Activated naive CD8-positive, alpha-beta T cell treated with anti-CD3 and anti-CD28 coated beads, Interleukin-2, amount 50 U/mL, for 16 hours (primary cell): ENCODE measurements at regions not wholly inside any gene's neighbourhood (a gene's known extent, or its start where the extent isn't known, plus 50 kb on each side); places are given as distances from the start of the nearest gene placed in this dataset.

Experiments used
- DNase-seq: peaks from one replicate; pipeline ENCODE4 v3.0.0-alpha.2; 2020; ENCODE audit warnings: low read depth, low spot score

DNA sequence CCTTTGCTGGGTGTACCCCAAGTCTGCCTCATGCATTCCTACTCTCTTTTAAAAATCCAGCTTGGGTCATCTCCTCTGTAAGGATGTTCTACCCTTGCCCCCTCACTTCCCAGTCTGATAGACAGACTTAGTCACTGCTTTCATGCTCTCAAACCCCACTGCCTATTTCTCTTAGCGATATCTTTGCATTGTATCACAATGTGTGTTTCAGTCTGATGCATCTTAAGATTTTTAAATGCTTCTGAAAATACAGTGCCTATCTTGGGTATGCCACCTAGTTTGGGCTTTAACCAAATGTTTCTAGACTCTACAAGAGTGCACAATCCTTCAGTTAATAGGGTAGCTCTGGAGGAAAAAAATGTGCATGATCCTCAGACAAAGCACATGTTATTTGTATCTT, 97.8 kb downstream of the SNX18 start:
- DNase-seq: no peak

DNA sequence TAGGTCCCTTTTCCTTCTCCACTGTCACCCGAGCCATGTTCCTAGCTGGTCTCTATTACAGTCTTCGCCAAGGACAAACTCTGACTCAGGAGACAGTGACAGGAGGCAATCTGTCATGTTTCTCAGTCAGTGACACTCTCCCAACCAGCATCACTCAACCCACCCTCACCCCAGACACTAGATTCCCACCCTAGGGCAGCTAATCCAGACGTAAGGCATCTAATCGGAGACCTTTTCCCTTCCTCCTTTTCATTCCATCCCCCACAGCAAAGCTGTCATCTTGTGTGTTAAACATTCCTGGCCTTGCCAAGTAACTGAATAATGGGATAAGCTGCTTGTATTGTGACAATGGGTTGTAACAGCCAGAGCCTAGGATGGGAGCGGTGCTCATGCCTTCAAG, 95.2 kb downstream of the SNX18 start:
- DNase-seq: no peak

DNA sequence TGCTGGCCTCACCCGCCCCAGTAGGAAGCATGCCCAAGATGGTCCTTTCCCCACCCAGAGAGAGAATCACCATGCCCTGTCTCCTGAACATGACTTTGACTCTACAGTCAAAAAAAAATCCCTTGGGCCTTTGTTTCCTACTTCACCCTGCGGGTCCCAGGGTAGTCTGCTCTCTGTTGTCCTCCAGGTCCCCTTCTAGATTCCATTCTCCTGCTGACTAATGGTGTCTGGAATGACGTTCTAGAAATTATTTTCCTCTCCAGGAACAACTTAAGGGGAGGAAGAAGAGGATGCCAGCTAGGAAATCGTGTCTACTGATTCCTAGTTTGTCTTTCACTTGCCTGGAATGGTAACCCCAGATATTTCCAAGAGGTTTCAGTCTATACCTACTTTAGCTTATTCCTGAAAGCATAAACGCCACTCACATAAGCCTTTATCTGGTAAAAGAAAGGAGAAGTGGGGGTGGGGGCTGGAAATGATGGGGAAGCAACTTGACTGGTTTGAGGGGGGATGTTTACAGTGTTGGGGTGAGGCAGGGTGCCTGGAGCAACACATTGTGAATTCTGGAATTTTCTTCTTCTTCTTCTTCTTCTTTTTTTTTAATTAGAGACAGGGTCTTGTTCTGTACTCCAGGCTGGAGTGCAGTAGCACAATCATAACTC, 93.9 kb downstream of the SNX18 start:
- no peak for DNase-seq

DNA sequence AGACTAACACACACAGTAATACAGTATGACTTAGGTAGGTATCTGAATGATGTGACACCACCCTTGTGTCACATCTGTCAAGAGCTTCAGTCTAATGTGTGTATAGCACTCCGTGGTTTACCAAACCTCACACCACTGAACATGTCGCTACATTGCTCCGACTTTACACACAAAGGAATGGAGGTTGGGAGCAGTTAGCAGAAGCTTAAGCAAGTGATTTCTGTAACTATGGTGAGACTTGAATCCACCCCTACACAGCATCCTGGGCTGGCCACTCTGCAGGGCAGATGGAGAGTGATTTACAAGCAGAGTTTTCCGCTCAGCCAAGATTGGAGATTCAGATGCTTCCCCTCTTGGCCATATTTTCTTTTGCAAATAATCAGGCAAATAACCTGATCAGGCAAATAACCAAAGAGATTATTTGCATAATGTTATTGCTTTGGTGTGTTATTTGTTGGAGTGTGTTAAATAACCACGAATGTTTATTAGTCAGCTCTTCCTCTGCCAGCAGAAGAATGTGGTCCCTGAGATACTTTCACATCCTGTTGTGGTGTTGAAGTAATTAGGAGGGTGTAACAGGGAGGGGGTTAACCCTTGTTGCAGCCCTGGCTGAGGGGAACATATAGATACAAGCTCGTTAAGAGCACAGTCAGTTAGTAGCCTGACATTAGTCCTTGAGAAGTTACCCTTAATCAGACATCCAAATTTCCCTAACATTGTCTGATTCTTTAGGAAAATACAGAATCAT, 92.8 kb downstream of the SNX18 start:
- DNase-seq: no peak

DNA sequence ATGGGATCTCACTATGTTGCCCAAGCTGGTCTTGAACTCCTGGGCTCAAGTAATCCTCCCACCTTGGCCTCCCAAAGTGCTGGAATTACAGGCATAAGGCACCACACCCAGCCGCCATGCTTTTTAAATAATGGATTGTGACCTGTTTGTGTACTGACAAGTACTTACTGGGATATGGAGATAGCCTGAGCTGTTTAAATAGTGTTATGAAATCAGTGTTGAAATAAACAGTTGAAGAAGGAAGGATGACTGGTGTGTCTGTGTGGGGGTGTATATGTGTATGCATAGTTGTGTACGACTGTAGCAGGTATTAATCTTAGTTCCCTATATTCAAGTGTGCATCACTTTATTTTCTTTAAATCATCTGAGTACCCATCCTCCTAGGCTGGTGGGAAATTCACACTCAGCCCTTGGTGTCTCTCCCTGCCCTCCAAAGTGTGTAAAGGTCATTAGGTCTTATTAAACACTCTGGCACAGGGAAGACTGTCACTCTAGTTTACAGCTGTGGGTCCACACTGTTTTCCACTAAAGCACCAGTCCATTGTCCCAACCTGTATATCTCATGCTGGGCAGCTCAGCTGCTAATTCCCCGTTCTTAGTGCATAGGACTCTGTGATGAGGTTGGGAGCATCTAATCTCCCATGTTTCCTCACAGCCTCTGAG, 91.0 kb downstream of the SNX18 start:
- no peak for DNase-seq

GRCh38 chr5:54607006-54607405, 89.4 kb downstream of the SNX18 start:
- DNase-seq: no peak

DNA sequence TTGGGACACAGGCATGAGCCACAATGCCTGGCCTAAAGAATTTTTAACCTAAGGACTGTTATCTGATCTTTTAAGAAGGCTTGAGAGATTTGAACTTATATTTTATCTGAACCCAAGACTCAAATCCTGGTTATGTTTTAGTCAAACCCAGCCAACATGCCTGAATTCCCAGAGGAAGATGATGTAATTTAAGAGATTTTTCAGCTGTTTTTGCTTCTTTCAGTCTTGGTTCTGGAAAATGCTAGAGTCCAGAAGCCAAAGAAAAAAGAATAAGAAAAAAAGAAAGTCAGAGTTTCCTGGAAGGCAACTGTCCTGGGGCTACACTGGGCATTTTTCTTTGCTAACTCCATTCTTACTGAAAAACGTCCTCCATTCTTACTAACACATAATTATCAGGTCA, 85.8 kb downstream of the SNX18 start:
- no peak for DNase-seq

- no peak for DNase-seq
These were observed 84.9 kb downstream of the SNX18 start for GRCh38 chr5:54602475-54602874.

DNA sequence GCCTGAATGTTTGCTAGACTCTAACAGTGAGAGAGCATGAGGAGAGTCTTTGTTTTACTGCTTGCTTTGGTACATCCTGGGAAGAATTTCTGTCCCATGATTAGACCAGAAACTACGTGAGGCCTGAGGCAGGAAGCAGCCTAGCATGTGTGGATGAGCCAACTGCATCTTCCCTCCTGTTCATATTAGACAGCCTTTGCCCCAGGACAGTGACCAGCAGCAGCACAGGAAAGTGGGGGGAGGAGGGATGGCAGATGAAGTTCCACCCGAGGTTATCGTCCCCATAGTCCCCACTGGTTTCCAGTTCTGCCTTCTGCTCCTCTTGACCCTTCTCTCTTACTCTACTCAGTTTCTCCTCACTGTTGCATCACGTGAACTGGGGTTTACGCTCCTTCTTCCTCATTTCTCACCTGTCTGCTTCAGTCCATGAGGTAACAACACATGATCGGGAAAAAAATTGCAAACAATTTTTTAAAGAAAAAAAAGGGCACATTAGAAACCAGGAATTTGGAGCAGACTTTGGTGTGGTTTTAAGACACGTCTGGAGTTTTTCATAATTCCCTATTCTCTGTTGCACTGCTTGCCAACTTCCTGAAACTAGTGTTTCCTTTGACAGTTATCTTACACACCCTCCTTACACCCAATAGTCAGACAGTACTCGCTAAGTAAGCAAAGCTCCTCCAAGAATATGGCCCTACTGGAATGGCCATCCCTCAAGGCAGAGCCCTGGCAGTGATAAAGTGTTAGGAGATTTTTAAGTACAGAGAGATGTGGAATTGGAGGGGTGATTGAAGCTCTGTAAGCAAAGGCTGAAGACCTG, 84.1 kb downstream of the SNX18 start:
- DNase-seq: no peak
